Prostate gland (tissue), 2 donors: ENCODE measurements at regions not wholly inside any gene's neighbourhood (a gene's known extent, or its start where the extent isn't known, plus 50 kb on each side); places are given as distances from the start of the nearest gene placed in this dataset.

Source experiments
- CTCF ChIP-seq, 4 experiments: fragments of 200-600 bp in 2 of 4; fragments of 450-650 bp in 2 of 4; sonication (generic) in 2 of 4; IDR thresholded peaks; 1 replicate in 3 of 4; 2 replicates in 1 of 4; pipeline ENCODE4 v1.5.1; 2016 to 2019; ENCODE audit warnings: antibody characterized with exemption in 4 of 4, mild to moderate bottlenecking in 2 of 4, moderate library complexity in 2 of 4
- POLR2AphosphoS5 ChIP-seq: sonication (generic); formaldehyde crosslinking; IDR thresholded peaks from one replicate; pipeline ENCODE4 v1.6.1; 2017; ENCODE audit warnings: antibody characterized with exemption

DNA sequence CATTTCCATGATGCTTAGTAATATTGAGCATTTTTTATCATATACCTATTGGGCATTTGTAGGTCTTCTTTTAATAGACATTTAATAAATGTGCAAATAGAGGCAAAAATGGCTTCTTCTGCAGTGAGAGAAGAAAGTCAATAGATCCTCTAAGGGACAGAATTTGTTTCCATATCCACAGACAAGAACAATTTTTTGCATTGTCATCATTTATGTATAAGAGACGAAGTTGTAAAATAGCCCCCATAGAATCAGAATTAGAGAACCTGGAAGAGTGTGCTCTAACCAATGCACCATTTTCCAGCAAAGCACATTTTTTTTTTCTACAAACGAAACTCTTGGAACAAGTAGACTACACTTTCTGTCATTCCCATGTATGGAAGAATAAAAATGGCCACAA lies 365.1 kb upstream of the PDE3A start:
- TF ChIP-seq POLR2AphosphoS5 (no peak), CTCF (IDR thresholded peaks at IDR 0.05) (no peak)
